Fibroblast of gingiva (primary cell): ENCODE measurements at regions not wholly inside any gene's neighbourhood (a gene's known extent, or its start where the extent isn't known, plus 50 kb on each side); places are given as distances from the start of the nearest gene placed in this dataset.
"Not testable (repeated sequence)": the region's sequence is repeated elsewhere in the genome, so short reads cannot be mapped to it uniquely, and the experiment has no call there.

Experiments used
- DNase-seq: peaks from one replicate; pipeline ENCODE4 v3.0.0-alpha.2; 2011; ENCODE audit warnings: low read depth

GRCh38 chr3:140752499-140752898 lies 74.6 kb downstream of the TRIM42 start:
- no peak for DNase-seq

GRCh38 chr3:140753865-140754754 lies 76.2 kb downstream of the TRIM42 start:
- no peak for DNase-seq

GRCh38 chr3:140754936-140755335 lies 77.1 kb downstream of the TRIM42 start:
- no peak for DNase-seq

GRCh38 chr3:140756240-140757016 lies 78.6 kb downstream of the TRIM42 start:
- no peak for DNase-seq

- DNase-seq, result no peak
Observed at GRCh38 chr3:140758791-140759444, 81.1 kb downstream of the TRIM42 start.

- DNase-seq, result no peak
Observed at GRCh38 chr3:140760324-140761075, 82.6 kb downstream of the TRIM42 start.

GRCh38 chr3:140761076-140761639 lies 83.3 kb downstream of the TRIM42 start:
- no peak for DNase-seq

GRCh38 chr3:140762746-140763145 lies 84.9 kb downstream of the TRIM42 start:
- DNase-seq, result no peak

- DNase-seq, result no peak
Observed at GRCh38 chr3:140763532-140763931, 85.7 kb downstream of the TRIM42 start.

- DNase-seq, result no peak
Observed at GRCh38 chr3:140765246-140765645, 87.4 kb downstream of the TRIM42 start.

- DNase-seq, result no peak
Observed at GRCh38 chr3:140766465-140766864, 88.6 kb downstream of the TRIM42 start.

- no peak for DNase-seq
Observed at GRCh38 chr3:140767566-140767965, 89.7 kb downstream of the TRIM42 start.

- no peak for DNase-seq
Observed at GRCh38 chr3:140768941-140769340, 91.1 kb downstream of the TRIM42 start.

GRCh38 chr3:140769951-140770350 lies 92.1 kb downstream of the TRIM42 start:
- no peak for DNase-seq

- DNase-seq, result no peak
Observed at GRCh38 chr3:140770977-140771667, 93.3 kb downstream of the TRIM42 start.

- no peak for DNase-seq
Observed at GRCh38 chr3:140777631-140778233, 99.9 kb downstream of the TRIM42 start.

GRCh38 chr3:140791368-140791767 lies 113.5 kb downstream of the TRIM42 start:
- no peak for DNase-seq

- DNase-seq, result no peak
Observed at GRCh38 chr3:140794507-140794906, 116.6 kb downstream of the TRIM42 start.

- not testable (repeated sequence) for DNase-seq
Observed at GRCh38 chr3:140802898-140803297, 125.0 kb downstream of the TRIM42 start.

- no peak for DNase-seq
Observed at GRCh38 chr3:140809316-140809715, 131.5 kb downstream of the TRIM42 start.
